WTC11 (cell line): ENCODE measurements at regions not wholly inside any gene's neighbourhood (a gene's known extent, or its start where the extent isn't known, plus 50 kb on each side); places are given as distances from the start of the nearest gene placed in this dataset.

Experiments
- ATAC-seq: fragments of 200-7000 bp; cut with Tn5 transposase; 2 replicates; pipeline ENCODE4 v1.10.0; 2021; ENCODE audit warnings: mild to moderate bottlenecking, moderate library complexity
- CTCF ChIA-PET: fragments of 300-600 bp; sonication (Branson Sonifier 250); formaldehyde crosslinking; loops from one replicate; lab custom pipeline; 2021; ENCODE audit warnings: antibody characterized with exemption; lab: Charles Lee
- POLR2A ChIA-PET: fragments of 350-600 bp; sonication (Branson Sonifier 250); formaldehyde crosslinking; loops from one replicate; lab custom pipeline; 2021; ENCODE audit warnings: antibody characterized with exemption; lab: Charles Lee
- DNase-seq: peaks from one replicate; pipeline ENCODE4 v3.0.0; 2021; ENCODE audit warnings: low spot score
- H3K27ac Mint-ChIP-seq: 2 replicates; pipeline ENCODE4 v1.8.0; 2021; ENCODE audit warnings: mixed read lengths
- H3K27me3 Mint-ChIP-seq: 2 replicates; pipeline ENCODE4 v1.8.0; 2021; ENCODE audit warnings: low read depth, mild to moderate bottlenecking, moderate library complexity, mixed read lengths
- H3K36me3 Mint-ChIP-seq: 2 replicates; pipeline ENCODE4 v1.8.0; 2021; ENCODE audit warnings: mixed read lengths
- H3K4me1 Mint-ChIP-seq: 2 replicates; pipeline ENCODE4 v1.8.0; 2022; ENCODE audit warnings: mixed read lengths
- H3K4me3 Mint-ChIP-seq: 2 replicates; pipeline ENCODE4 v1.8.0; 2021; ENCODE audit warnings: mild to moderate bottlenecking, moderate library complexity, mixed read lengths
- H3K9me3 Mint-ChIP-seq: 2 replicates; pipeline ENCODE4 v1.8.0; 2021; ENCODE audit warnings: mixed read lengths
- ATF1 ChIP-seq: sonication (generic); formaldehyde crosslinking; IDR thresholded peaks from 2 replicates; pipeline ENCODE4 v1.8.1; 2023; ENCODE audit warnings: mild to moderate bottlenecking, moderate library complexity, missing genetic modification reagents
- CREM ChIP-seq: sonication (generic); formaldehyde crosslinking; IDR thresholded peaks from 2 replicates; pipeline ENCODE4 v1.8.1; 2022; ENCODE audit warnings: mild to moderate bottlenecking, missing genetic modification reagents, moderate library complexity
- CTCF ChIP-seq: fragments of 200-600 bp; IDR thresholded peaks from 2 replicates; pipeline ENCODE4 v1.8.0; 2022; ENCODE audit warnings: antibody characterized with exemption
- E2F5 ChIP-seq: sonication (generic); formaldehyde crosslinking; IDR thresholded peaks from 2 replicates; pipeline ENCODE4 v1.8.1; 2022; ENCODE audit warnings: mild to moderate bottlenecking, moderate library complexity, missing genetic modification reagents
- EMX1 ChIP-seq: fragments of 250-450 bp; sonication (Bioruptor Pico); IDR thresholded peaks from 2 replicates; pipeline ENCODE4 v1.8.0; 2021; ENCODE audit warnings: mild to moderate bottlenecking
- ETV6 ChIP-seq: sonication (generic); formaldehyde crosslinking; IDR thresholded peaks from 2 replicates; pipeline ENCODE4 v1.8.1; 2022; ENCODE audit warnings: mild to moderate bottlenecking, missing genetic modification reagents
- HMGA2 ChIP-seq: fragments of 250-450 bp; sonication (Bioruptor Pico); IDR thresholded peaks from 2 replicates; pipeline ENCODE4 v1.4.0; 2021; ENCODE audit warnings: mild to moderate bottlenecking, moderate library complexity
- HMGXB4 ChIP-seq: sonication (generic); formaldehyde crosslinking; IDR thresholded peaks from 2 replicates; pipeline ENCODE4 v1.8.1; 2023; ENCODE audit warnings: mild to moderate bottlenecking, moderate library complexity, missing genetic modification reagents
- IRF1 ChIP-seq: sonication (generic); formaldehyde crosslinking; IDR thresholded peaks from 2 replicates; pipeline ENCODE4 v1.8.0; 2023; ENCODE audit warnings: missing genetic modification reagents
- JAZF1 ChIP-seq: fragments of 250-450 bp; sonication (Bioruptor Pico); IDR thresholded peaks from 2 replicates; pipeline ENCODE4 v1.9.0; 2021; ENCODE audit warnings: moderate library complexity, mild to moderate bottlenecking, inconsistent platforms
- MXD4 ChIP-seq: fragments of 250-450 bp; sonication (Bioruptor Pico); IDR thresholded peaks from 2 replicates; pipeline ENCODE4 v1.8.0; 2021; ENCODE audit warnings: mild to moderate bottlenecking, moderate library complexity, borderline replicate concordance
- MYBL2 ChIP-seq: sonication (generic); formaldehyde crosslinking; IDR thresholded peaks from 2 replicates; pipeline ENCODE4 v1.8.1; 2023; ENCODE audit warnings: mild to moderate bottlenecking, moderate library complexity, missing genetic modification reagents
- NFYB ChIP-seq: sonication (generic); formaldehyde crosslinking; conservative IDR thresholded peaks from 2 replicates; pipeline ENCODE4 v1.8.0; 2022; ENCODE audit warnings: low read depth, missing genetic modification reagents
- RELA ChIP-seq: sonication (generic); formaldehyde crosslinking; IDR thresholded peaks from 2 replicates; pipeline ENCODE4 v1.8.1; 2022; ENCODE audit warnings: missing genetic modification reagents, mild to moderate bottlenecking, borderline replicate concordance
- RORB ChIP-seq: fragments of 250-450 bp; sonication (Bioruptor Pico); IDR thresholded peaks from 2 replicates; pipeline ENCODE4 v1.9.0; 2021; ENCODE audit warnings: mild to moderate bottlenecking
- TCF7 ChIP-seq: sonication (generic); formaldehyde crosslinking; IDR thresholded peaks from 2 replicates; pipeline ENCODE4 v1.8.0; 2022; ENCODE audit warnings: mild to moderate bottlenecking, low read depth, missing genetic modification reagents, moderate library complexity
- TP53 ChIP-seq: sonication (generic); formaldehyde crosslinking; IDR thresholded peaks from 2 replicates; pipeline ENCODE4 v1.8.1; 2023; ENCODE audit warnings: mild to moderate bottlenecking, missing genetic modification reagents
- ZMAT4 ChIP-seq: fragments of 250-450 bp; sonication (Bioruptor Pico); IDR thresholded peaks from 2 replicates; pipeline ENCODE4 v1.9.0; 2021; ENCODE audit warnings: mild to moderate bottlenecking
- ZNF138 ChIP-seq: sonication (generic); formaldehyde crosslinking; conservative IDR thresholded peaks from 2 replicates; pipeline ENCODE4 v1.8.1; 2022; ENCODE audit warnings: mild to moderate bottlenecking, moderate library complexity, missing genetic modification reagents
- ZNF317 ChIP-seq: sonication (generic); formaldehyde crosslinking; IDR thresholded peaks from 2 replicates; pipeline ENCODE4 v1.8.1; 2023; ENCODE audit warnings: low read depth, mild to moderate bottlenecking, moderate library complexity, missing genetic modification reagents, borderline replicate concordance
- ZNF416 ChIP-seq: fragments of 250-450 bp; sonication (Bioruptor Pico); IDR thresholded peaks from 2 replicates; pipeline ENCODE4 v1.9.0; 2021; ENCODE audit warnings: mild to moderate bottlenecking, inconsistent platforms
- ZNF532 ChIP-seq: fragments of 250-450 bp; sonication (Bioruptor Pico); IDR thresholded peaks from 2 replicates; pipeline ENCODE4 v1.9.0; 2021; ENCODE audit warnings: mild to moderate bottlenecking, borderline replicate concordance

- no peak for TF ChIP-seq ZMAT4 (CRISPR knock-in tag)
- TF ChIP-seq CREM (CRISPR knock-in tag), result no peak
- no peak for TF ChIP-seq MYBL2 (CRISPR knock-in tag)
- no peak for TF ChIP-seq ZNF138 (CRISPR knock-in tag)
- no peak for TF ChIP-seq TP53 (CRISPR knock-in tag)
- TF ChIP-seq E2F5, result no peak
These were observed 57.2 kb upstream of the UBE2E1 start (continued) for GRCh38 chr3:23748398-23749110.

- DNase-seq (no peak), ATAC-seq (no peak)
- Mint-ChIP-seq H3K4me1 (peaks cover 67% of the 10 kb centered on the region), H3K27me3 (peaks cover 18% of the 10 kb centered on the region), H3K36me3 (no peaks in the 10 kb centered on the region), H3K9me3 (no peaks in the 10 kb centered on the region), H3K4me3 (no peak overlapping the region), H3K27ac (no peak overlapping the region)
- ChIA-PET CTCF (interaction anchor here (2.8 kb wide), 1 partner anchor 12 kb away, joined by 20 read pairs; no protein-coding TSS in a partner anchor), POLR2A (no interaction called here)
- no peak for TF ChIP-seq CREM (CRISPR knock-in tag)
- no peak for TF ChIP-seq ETV6 (CRISPR knock-in tag)
- TF ChIP-seq ATF1 (CRISPR knock-in tag), result no peak
- TF ChIP-seq TCF7 (CRISPR knock-in tag), result no peak
- no peak for TF ChIP-seq HMGA2 (CRISPR knock-in tag)
- no peak for TF ChIP-seq ZNF138 (CRISPR knock-in tag)
- no peak for TF ChIP-seq EMX1 (CRISPR knock-in tag)
- TF ChIP-seq RELA, result no peak
- no peak for TF ChIP-seq RORB
- TF ChIP-seq NFYB (CRISPR knock-in tag), result no peak
- no peak for TF ChIP-seq JAZF1 (CRISPR knock-in tag)
- TF ChIP-seq CTCF, result no peak
- TF ChIP-seq MXD4, result no peak
- no peak for TF ChIP-seq ZNF416 (CRISPR knock-in tag)
- no peak for TF ChIP-seq HMGXB4 (CRISPR knock-in tag)
- no peak for TF ChIP-seq ZNF317
- no peak for TF ChIP-seq ZNF532 (CRISPR knock-in tag)
- TF ChIP-seq IRF1 (CRISPR knock-in tag), result no peak
These were observed 56.1 kb upstream of the UBE2E1 start for GRCh38 chr3:23749609-23750008.
